Panc1 (cell line): ENCODE measurements at regions not wholly inside any gene's neighbourhood (a gene's known extent, or its start where the extent isn't known, plus 50 kb on each side); places are given as distances from the start of the nearest gene placed in this dataset.

Experiments
- POLR2AphosphoS5 ChIP-seq: IDR thresholded peaks from 2 replicates; pipeline ENCODE4 v1.6.1; 2012; ENCODE audit warnings: mild to moderate bottlenecking, low read depth, low read length, moderate library complexity
- SIN3A ChIP-seq: IDR thresholded peaks from 2 replicates; pipeline ENCODE4 v1.6.1; 2012; ENCODE audit warnings: low read depth, mild to moderate bottlenecking, low read length, moderate library complexity, borderline replicate concordance; ENCODE audit not compliant: insufficient read depth
- TF ChIP-seq, protein P1 (sequence below): fragments of 450-650 bp; IDR thresholded peaks from 2 replicates; pipeline ENCODE4 v1.5.1; 2017; ENCODE audit warnings: mild to moderate bottlenecking
- TF ChIP-seq, protein P2 (sequence below), 2 experiments: IDR thresholded peaks; 2 replicates each; pipeline ENCODE4 v1.6.1; 2011 to 2012; ENCODE audit warnings: low read depth in 2 of 2, control low read depth in 1 of 2, low read length in 1 of 2, mild to moderate bottlenecking in 1 of 2, moderate library complexity in 1 of 2; ENCODE audit not compliant: insufficient read depth in 1 of 2

DNA sequence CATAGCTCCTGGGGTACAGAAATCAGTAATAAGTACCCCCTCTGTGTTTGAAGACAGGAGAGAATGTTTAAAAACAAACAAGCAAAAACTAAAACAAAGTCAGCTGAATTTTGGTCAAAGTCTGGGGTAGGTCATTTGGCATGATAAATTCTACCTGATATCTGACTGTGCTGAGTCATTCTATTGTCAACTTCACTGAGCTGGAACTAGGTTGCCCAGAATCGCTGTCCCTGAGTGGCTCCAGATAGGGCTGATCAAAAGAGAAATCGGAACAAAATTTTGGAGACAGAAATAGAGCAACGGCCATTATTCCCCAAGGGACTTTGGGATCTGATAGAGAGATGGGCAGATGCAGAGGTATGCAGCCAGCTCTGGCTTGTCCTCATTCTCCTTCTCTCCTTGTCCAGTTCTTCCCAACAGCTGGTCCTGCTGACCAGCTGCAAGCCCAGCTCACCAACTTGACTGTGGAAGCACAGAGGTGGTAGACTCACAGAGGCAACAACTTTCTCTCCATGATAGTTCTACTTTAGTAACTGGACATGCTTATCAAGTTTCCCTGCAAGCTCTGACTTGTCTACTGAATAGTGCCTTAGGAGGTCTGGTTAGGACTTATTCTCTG lies 57.3 kb upstream of the MYRIP start:
- TF ChIP-seq, protein P1, sequence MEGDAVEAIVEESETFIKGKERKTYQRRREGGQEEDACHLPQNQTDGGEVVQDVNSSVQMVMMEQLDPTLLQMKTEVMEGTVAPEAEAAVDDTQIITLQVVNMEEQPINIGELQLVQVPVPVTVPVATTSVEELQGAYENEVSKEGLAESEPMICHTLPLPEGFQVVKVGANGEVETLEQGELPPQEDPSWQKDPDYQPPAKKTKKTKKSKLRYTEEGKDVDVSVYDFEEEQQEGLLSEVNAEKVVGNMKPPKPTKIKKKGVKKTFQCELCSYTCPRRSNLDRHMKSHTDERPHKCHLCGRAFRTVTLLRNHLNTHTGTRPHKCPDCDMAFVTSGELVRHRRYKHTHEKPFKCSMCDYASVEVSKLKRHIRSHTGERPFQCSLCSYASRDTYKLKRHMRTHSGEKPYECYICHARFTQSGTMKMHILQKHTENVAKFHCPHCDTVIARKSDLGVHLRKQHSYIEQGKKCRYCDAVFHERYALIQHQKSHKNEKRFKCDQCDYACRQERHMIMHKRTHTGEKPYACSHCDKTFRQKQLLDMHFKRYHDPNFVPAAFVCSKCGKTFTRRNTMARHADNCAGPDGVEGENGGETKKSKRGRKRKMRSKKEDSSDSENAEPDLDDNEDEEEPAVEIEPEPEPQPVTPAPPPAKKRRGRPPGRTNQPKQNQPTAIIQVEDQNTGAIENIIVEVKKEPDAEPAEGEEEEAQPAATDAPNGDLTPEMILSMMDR = no peak
- TF ChIP-seq POLR2AphosphoS5 (no peak), SIN3A (no peak)
- TF ChIP-seq, protein P2, sequence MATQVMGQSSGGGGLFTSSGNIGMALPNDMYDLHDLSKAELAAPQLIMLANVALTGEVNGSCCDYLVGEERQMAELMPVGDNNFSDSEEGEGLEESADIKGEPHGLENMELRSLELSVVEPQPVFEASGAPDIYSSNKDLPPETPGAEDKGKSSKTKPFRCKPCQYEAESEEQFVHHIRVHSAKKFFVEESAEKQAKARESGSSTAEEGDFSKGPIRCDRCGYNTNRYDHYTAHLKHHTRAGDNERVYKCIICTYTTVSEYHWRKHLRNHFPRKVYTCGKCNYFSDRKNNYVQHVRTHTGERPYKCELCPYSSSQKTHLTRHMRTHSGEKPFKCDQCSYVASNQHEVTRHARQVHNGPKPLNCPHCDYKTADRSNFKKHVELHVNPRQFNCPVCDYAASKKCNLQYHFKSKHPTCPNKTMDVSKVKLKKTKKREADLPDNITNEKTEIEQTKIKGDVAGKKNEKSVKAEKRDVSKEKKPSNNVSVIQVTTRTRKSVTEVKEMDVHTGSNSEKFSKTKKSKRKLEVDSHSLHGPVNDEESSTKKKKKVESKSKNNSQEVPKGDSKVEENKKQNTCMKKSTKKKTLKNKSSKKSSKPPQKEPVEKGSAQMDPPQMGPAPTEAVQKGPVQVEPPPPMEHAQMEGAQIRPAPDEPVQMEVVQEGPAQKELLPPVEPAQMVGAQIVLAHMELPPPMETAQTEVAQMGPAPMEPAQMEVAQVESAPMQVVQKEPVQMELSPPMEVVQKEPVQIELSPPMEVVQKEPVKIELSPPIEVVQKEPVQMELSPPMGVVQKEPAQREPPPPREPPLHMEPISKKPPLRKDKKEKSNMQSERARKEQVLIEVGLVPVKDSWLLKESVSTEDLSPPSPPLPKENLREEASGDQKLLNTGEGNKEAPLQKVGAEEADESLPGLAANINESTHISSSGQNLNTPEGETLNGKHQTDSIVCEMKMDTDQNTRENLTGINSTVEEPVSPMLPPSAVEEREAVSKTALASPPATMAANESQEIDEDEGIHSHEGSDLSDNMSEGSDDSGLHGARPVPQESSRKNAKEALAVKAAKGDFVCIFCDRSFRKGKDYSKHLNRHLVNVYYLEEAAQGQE (IDR thresholded peaks at IDR 0.05; ENCODE audit: insufficient read depth in 1 of 2, low read depth in 2 of 2, low read length in 1 of 2) = no peak
